ENCODE measurements at regions not wholly inside any gene's neighbourhood (a gene's known extent, or its start where the extent isn't known, plus 50 kb on each side); places are given as distances from the start of the nearest gene placed in this dataset.
"Not testable (repeated sequence)": the region's sequence is repeated elsewhere in the genome, so short reads cannot be mapped to it uniquely, and the experiment has no call there.

- TF ChIP-seq CTCF (IDR thresholded peaks at IDR 0.05; ENCODE audit: low read depth, low read length) = no peak
- H3K4me3 ChIP-seq (ENCODE audit: low read depth, low read length) = no peak overlapping the region
These were observed 57.6 kb upstream of the SH3PXD2B start for GRCh38 chr5:172511952-172512351.

- H3K4me3 ChIP-seq (ENCODE audit: low read depth, low read length) = no peak overlapping the region
- TF ChIP-seq CTCF (IDR thresholded peaks at IDR 0.05; ENCODE audit: low read depth, low read length) = no peak
These were observed 55.1 kb upstream of the SH3PXD2B start for GRCh38 chr5:172509405-172509781.

- no peak overlapping the region for H3K4me3 ChIP-seq (ENCODE audit: low read depth, low read length)
- TF ChIP-seq CTCF (IDR thresholded peaks at IDR 0.05; ENCODE audit: low read depth, low read length) = no peak
These were observed 54.4 kb upstream of the SH3PXD2B start for GRCh38 chr5:172508471-172509404.

GRCh38 chr5:172507485-172507884 lies 53.2 kb upstream of the SH3PXD2B start:
- not testable (repeated sequence) for H3K4me3 ChIP-seq (ENCODE audit: low read depth, low read length)

- TF ChIP-seq CTCF (IDR thresholded peaks at IDR 0.05; ENCODE audit: low read depth, low read length) = no peak
These were observed 52.6 kb upstream of the SH3PXD2B start for GRCh38 chr5:172506921-172507320.

GRCh38 chr5:172506251-172506650 lies 51.9 kb upstream of the SH3PXD2B start:
- TF ChIP-seq CTCF (IDR thresholded peaks at IDR 0.05; ENCODE audit: low read depth, low read length) = no peak
- H3K4me3 ChIP-seq (ENCODE audit: low read depth, low read length) = no peak overlapping the region

More at GRCh38 chr5:172506921-172507320, 52.6 kb upstream of the SH3PXD2B start:
- no peak overlapping the region for H3K4me3 ChIP-seq (ENCODE audit: low read depth, low read length)

GRCh38 chr5:172505845-172506244 lies 51.5 kb upstream of the SH3PXD2B start:
- no peak for TF ChIP-seq CTCF (IDR thresholded peaks at IDR 0.05; ENCODE audit: low read depth, low read length)

More at GRCh38 chr5:172505845-172506244, 51.5 kb upstream of the SH3PXD2B start:
- no peak overlapping the region for H3K4me3 ChIP-seq (ENCODE audit: low read depth, low read length)
